GM12878 (cell line): ENCODE measurements at regions not wholly inside any gene's neighbourhood (a gene's known extent, or its start where the extent isn't known, plus 50 kb on each side); places are given as distances from the start of the nearest gene placed in this dataset.

ENCODE experiments used
- BACH1 ChIP-seq: fragments of 450-650 bp; IDR thresholded peaks from 2 replicates; pipeline ENCODE4 v1.6.1; 2017; ENCODE audit warnings: mild to moderate bottlenecking, borderline replicate concordance
- E2F8 ChIP-seq: fragments of 450-650 bp; IDR thresholded peaks from 2 replicates; pipeline ENCODE4 v1.6.1; 2018; ENCODE audit warnings: mild to moderate bottlenecking, low read depth, moderate library complexity; ENCODE audit not compliant: partially characterized antibody
- ESRRA ChIP-seq: IDR thresholded peaks from 2 replicates; pipeline ENCODE4 v1.6.1; 2012; ENCODE audit warnings: mild to moderate bottlenecking, low read length, improper control_type of control experiment
- ETV6 ChIP-seq, 2 experiments: fragments of 450-650 bp in 1 of 2; IDR thresholded peaks in 1 of 2; conservative IDR thresholded peaks in 1 of 2; 2 replicates each; pipeline ENCODE4 v1.6.1; 2014; ENCODE audit warnings: antibody characterized with exemption in 1 of 2, borderline replicate concordance in 1 of 2, low read depth in 1 of 2, mild to moderate bottlenecking in 1 of 2, moderate library complexity in 1 of 2
- PAX5 ChIP-seq: IDR thresholded peaks from 2 replicates; pipeline ENCODE4 v1.6.1; 2011; ENCODE audit warnings: low read depth, low read length, borderline replicate concordance
- RBBP5 ChIP-seq: fragments of 200-600 bp; sonication (generic); conservative IDR thresholded peaks from 2 replicates; pipeline ENCODE4 v1.6.1; 2016
- REST ChIP-seq: IDR thresholded peaks from 2 replicates; pipeline ENCODE4 v1.6.1; 2012; ENCODE audit warnings: mild to moderate bottlenecking, low read depth, low read length

GRCh38 chr20:24729896-24730605 lies 219.0 kb upstream of the CST7 start (continued):
- no peak for TF ChIP-seq REST
- TF ChIP-seq PAX5 = no peak
- no peak for TF ChIP-seq ESRRA
- TF ChIP-seq E2F8 = no peak
- TF ChIP-seq RBBP5 = no peak
- no peak for TF ChIP-seq ETV6 (conservative IDR thresholded peaks at IDR 0.05 in 1 of 2, IDR thresholded peaks at IDR 0.05 in 1 of 2; ENCODE audit: borderline replicate concordance in 1 of 2, low read depth in 1 of 2)
- no peak for TF ChIP-seq BACH1
